ENCODE measurements at regions not wholly inside any gene's neighbourhood (a gene's known extent, or its start where the extent isn't known, plus 50 kb on each side); places are given as distances from the start of the nearest gene placed in this dataset.

GRCh38 chr5:35302544-35302943 lies 72.3 kb upstream of the PRLR start:
- Histone ChIP-seq H3K27ac (no peak overlapping the region), H3K9me3 (no peaks in the 10 kb centered on the region), H3K4me1 (no peaks in the 10 kb centered on the region), H3K27me3 (no peaks in the 10 kb centered on the region), H3K4me3 (no peak overlapping the region), H3K36me3 (no peaks in the 10 kb centered on the region)
- intact Hi-C loops (cut with DNase I) = no loop called here
- no peak for ATAC-seq
- DNase-seq = no peak
- TF ChIP-seq POLR2A (IDR thresholded peaks at IDR 0.05) = no peak
- TF ChIP-seq, protein P1, sequence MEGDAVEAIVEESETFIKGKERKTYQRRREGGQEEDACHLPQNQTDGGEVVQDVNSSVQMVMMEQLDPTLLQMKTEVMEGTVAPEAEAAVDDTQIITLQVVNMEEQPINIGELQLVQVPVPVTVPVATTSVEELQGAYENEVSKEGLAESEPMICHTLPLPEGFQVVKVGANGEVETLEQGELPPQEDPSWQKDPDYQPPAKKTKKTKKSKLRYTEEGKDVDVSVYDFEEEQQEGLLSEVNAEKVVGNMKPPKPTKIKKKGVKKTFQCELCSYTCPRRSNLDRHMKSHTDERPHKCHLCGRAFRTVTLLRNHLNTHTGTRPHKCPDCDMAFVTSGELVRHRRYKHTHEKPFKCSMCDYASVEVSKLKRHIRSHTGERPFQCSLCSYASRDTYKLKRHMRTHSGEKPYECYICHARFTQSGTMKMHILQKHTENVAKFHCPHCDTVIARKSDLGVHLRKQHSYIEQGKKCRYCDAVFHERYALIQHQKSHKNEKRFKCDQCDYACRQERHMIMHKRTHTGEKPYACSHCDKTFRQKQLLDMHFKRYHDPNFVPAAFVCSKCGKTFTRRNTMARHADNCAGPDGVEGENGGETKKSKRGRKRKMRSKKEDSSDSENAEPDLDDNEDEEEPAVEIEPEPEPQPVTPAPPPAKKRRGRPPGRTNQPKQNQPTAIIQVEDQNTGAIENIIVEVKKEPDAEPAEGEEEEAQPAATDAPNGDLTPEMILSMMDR (IDR thresholded peaks at IDR 0.05) = no peak

- no peak overlapping the region for H3K4me3 ChIP-seq
- ATAC-seq (no peak), DNase-seq (no peak)
- no peaks in the 10 kb centered on the region for H3K36me3 ChIP-seq
- no peaks in the 10 kb centered on the region for H3K27me3 ChIP-seq
- no peak for TF ChIP-seq POLR2A (IDR thresholded peaks at IDR 0.05)
- TF ChIP-seq, protein P1 (IDR thresholded peaks at IDR 0.05) = no peak
- WGBS (ENCODE audit: insufficient coverage, low coverage, low lambda C conversion rate, missing lambda C conversion rate) = 72% methylated on average over 3 of the region's 3 CpGs
- intact Hi-C loops (cut with DNase I) = no loop called here
- H3K27ac ChIP-seq = no peak overlapping the region
- no peaks in the 10 kb centered on the region for H3K9me3 ChIP-seq
- no peaks in the 10 kb centered on the region for H3K4me1 ChIP-seq
These were observed 67.5 kb upstream of the PRLR start for GRCh38 chr5:35297755-35298154.

GRCh38 chr5:35294976-35295375 lies 64.7 kb upstream of the PRLR start:
- no peaks in the 10 kb centered on the region for H3K27me3 ChIP-seq
- no peak overlapping the region for H3K27ac ChIP-seq
- ATAC-seq (no peak), DNase-seq (no peak)
- no peaks in the 10 kb centered on the region for H3K36me3 ChIP-seq
- TF ChIP-seq, protein P1 (IDR thresholded peaks at IDR 0.05) = no peak
- no peak for TF ChIP-seq POLR2A (IDR thresholded peaks at IDR 0.05)
- WGBS (ENCODE audit: insufficient coverage, low coverage, low lambda C conversion rate, missing lambda C conversion rate) = 90% methylated on average over 2 of the region's 2 CpGs
- intact Hi-C loops (cut with DNase I) = no loop called here
- H3K9me3 ChIP-seq = no peaks in the 10 kb centered on the region
- H3K4me3 ChIP-seq = no peak overlapping the region
- H3K4me1 ChIP-seq = no peaks in the 10 kb centered on the region

GRCh38 chr5:35294017-35294416 lies 63.7 kb upstream of the PRLR start:
- Histone ChIP-seq H3K27me3 (no peaks in the 10 kb centered on the region), H3K36me3 (no peaks in the 10 kb centered on the region), H3K27ac (no peak overlapping the region), H3K4me3 (no peak overlapping the region), H3K4me1 (no peaks in the 10 kb centered on the region), H3K9me3 (no peaks in the 10 kb centered on the region)
- DNase-seq (no peak), ATAC-seq (no peak)
- 65% methylated on average over 6 of the region's 6 CpGs for WGBS (ENCODE audit: insufficient coverage, low coverage, low lambda C conversion rate, missing lambda C conversion rate)
- TF ChIP-seq, protein P1 (IDR thresholded peaks at IDR 0.05) = no peak
- no peak for TF ChIP-seq POLR2A (IDR thresholded peaks at IDR 0.05)
- intact Hi-C loops (cut with DNase I) = no loop called here

DNA sequence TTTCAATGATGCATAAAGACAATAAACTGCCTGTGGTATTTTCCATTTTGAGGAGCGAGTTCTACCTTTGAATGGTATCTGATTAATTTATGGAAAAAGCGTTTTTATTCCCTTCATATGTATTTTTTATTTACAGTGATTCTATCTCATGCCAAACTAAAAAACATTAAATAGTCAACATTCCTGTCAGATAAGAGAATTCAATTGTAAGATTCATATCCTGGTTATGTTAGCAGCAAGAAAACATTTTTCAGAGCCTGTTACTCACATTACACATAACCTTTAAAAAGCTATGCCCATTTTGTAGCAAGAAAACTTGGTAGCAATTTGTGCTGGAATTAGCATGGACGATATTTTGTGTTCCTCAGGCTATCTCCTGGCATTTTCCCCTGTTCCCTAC lies 55.1 kb upstream of the PRLR start:
- ATAC-seq = no peak
- Histone ChIP-seq H3K4me3 (no peak overlapping the region), H3K27me3 (no peaks in the 10 kb centered on the region), H3K27ac (no peak overlapping the region), H3K4me1 (no peaks in the 10 kb centered on the region), H3K9me3 (no peaks in the 10 kb centered on the region), H3K36me3 (no peaks in the 10 kb centered on the region)
- no peak for TF ChIP-seq POLR2A (IDR thresholded peaks at IDR 0.05)
- TF ChIP-seq, protein P1 (IDR thresholded peaks at IDR 0.05) = no peak
- 73% methylated on average over 3 of the region's 3 CpGs for WGBS (ENCODE audit: insufficient coverage, low coverage, low lambda C conversion rate, missing lambda C conversion rate)
- DNase-seq = no peak
- intact Hi-C loops (cut with DNase I) = no loop called here
